ENCODE measurements at regions not wholly inside any gene's neighbourhood (a gene's known extent, or its start where the extent isn't known, plus 50 kb on each side); places are given as distances from the start of the nearest gene placed in this dataset.

GRCh38 chr5:165410476-165410875 is 1905.1 kb downstream of the MAT2B start:
- no peak for TF ChIP-seq CTCF (IDR thresholded peaks at IDR 0.05; ENCODE audit: extremely low read depth in 1 of 2, insufficient read depth in 1 of 2, low read depth in 1 of 2, low read length in 2 of 2)
- no peak for TF ChIP-seq EZH2 (IDR thresholded peaks at IDR 0.05; ENCODE audit: borderline replicate concordance, low read depth, low read length, severe bottlenecking)
- no peak for TF ChIP-seq POLR2A (IDR thresholded peaks at IDR 0.05; ENCODE audit: low read depth, low read length)
- no peak for TF ChIP-seq MAX (IDR thresholded peaks at IDR 0.05; ENCODE audit: insufficient read depth, insufficient read length)
- TF ChIP-seq POLR2AphosphoS5 (IDR thresholded peaks at IDR 0.05; ENCODE audit: insufficient read depth, low read depth, low read length), result no peak
- no peak for TF ChIP-seq MYC (IDR thresholded peaks at IDR 0.05; ENCODE audit: low read depth, low read length)
- TF ChIP-seq GATA2 (IDR thresholded peaks at IDR 0.05; ENCODE audit: insufficient read depth, insufficient read length, low read depth, low read length), result no peak
- TF ChIP-seq FOS (IDR thresholded peaks at IDR 0.05; ENCODE audit: borderline replicate concordance, insufficient read depth, low read length), result no peak
- TF ChIP-seq JUN (IDR thresholded peaks at IDR 0.05; ENCODE audit: borderline replicate concordance, insufficient read depth, insufficient read length, low read depth), result no peak

All from endothelial cell of umbilical vein (primary cell).